Inflammatory macrophage treated with lipopolysaccharide for 4 hours (primary cell): ENCODE measurements at regions not wholly inside any gene's neighbourhood (a gene's known extent, or its start where the extent isn't known, plus 50 kb on each side); places are given as distances from the start of the nearest gene placed in this dataset.

Experiments
- DNase-seq: peaks from one replicate; pipeline ENCODE4 v3.0.0-alpha.2; 2020

- DNase-seq = no peak
Observed at GRCh38 chr2:123085484-123085883, 939.6 kb upstream of the CNTNAP5 start.

DNA sequence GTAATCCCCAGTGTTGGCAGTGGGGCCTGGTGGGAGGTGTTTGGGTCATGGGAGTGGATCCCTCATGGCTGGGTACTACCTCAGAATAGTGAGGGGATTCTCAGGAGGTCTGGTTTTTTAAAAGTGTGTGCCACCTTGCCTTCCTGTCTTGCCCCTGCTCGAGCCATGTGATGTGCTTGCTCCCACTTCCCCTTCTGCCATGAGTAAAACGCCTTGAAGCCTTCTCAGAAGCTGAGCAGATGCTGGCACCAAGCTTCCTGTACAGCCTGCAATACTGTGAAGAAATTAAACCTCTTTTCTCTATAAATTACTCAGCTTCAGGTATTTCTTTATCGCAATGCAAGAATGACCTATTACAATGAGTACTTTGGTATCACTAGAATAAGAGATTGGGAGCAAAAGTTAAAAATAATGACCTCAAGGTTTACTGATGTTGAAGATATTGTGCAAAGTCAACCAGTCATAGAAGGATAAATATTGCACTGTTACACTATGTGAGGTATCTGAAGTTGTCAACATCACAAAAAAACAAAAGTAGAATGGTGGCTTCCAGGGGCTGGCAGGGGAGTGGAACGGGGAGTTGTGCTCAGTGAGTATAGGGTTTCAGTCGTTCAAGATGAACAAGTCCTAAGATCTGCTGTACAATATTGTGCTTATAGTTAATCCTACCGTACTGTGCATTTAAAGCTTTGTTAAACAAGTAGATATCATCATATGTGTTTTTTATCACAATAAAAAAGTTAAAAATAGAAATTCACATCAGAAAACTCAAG is 938.3 kb upstream of the CNTNAP5 start:
- DNase-seq = no peak

- DNase-seq = no peak
Observed at GRCh38 chr2:123091471-123091870, 933.6 kb upstream of the CNTNAP5 start.

GRCh38 chr2:123093199-123093598 is 931.9 kb upstream of the CNTNAP5 start:
- DNase-seq = no peak

GRCh38 chr2:123095219-123095835 is 929.8 kb upstream of the CNTNAP5 start:
- no peak for DNase-seq

DNA sequence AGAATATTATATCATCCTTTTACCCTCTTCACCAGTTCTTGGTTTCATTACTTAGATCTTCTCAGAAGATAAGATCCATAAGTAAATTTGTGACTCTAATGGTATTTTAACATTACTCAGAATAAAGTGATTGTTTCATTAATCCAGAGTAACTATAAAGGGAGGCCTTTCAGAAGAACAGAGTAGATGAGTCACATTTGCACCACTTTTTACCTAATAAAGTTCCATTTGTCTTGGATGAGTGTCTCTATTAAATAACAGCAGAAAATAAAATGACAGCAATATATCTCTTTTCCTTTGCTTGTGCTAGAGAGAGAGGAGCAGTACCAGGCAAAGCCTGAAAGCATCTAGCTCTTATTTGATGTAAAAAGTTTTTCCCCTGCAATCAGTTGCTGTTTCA is 926.5 kb upstream of the CNTNAP5 start:
- DNase-seq = no peak

- DNase-seq = no peak
Observed at GRCh38 chr2:123101434-123101833, 923.7 kb upstream of the CNTNAP5 start.

DNA sequence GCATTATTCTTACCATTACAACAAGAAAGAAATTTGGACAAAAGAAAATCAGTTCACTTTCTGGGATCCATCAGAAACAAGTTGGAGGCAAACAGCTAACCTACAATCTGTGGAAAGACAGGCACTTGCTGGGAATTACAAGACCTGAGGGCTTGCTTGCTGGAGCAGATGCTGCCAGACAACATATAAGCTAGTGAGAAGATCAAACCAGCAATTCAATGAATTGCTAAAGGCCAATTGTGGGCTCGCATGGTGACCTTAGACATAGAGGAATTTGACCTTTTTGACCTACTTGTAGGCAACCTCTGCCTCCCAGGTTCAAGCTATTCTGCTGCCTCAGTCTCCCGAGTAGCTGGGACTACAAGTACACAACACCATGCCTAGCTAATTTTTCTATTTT is 921.2 kb upstream of the CNTNAP5 start:
- DNase-seq = no peak

GRCh38 chr2:123116595-123116994 is 908.5 kb upstream of the CNTNAP5 start:
- DNase-seq = no peak

GRCh38 chr2:123127236-123127635 is 897.9 kb upstream of the CNTNAP5 start:
- DNase-seq = no peak

DNA sequence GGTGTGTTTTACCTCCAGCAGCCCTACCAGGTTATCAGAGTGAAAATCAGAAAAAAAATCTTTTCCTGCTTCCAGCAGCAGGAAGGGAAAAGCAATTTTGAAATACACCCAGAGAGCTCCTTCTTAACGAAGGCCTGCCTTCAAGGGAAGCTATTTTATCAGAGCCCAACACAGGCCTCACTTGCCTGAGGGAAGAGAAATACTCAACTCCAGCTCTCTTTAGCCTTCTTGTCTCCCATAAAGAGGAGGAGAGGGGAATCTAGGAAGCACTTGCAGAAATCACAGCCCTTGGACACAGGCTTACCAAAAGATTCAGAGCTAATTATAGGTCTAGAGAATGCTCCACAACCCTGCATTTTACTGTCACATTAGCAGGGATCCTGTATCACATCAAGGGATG is 896.1 kb upstream of the CNTNAP5 start:
- no peak for DNase-seq

DNA sequence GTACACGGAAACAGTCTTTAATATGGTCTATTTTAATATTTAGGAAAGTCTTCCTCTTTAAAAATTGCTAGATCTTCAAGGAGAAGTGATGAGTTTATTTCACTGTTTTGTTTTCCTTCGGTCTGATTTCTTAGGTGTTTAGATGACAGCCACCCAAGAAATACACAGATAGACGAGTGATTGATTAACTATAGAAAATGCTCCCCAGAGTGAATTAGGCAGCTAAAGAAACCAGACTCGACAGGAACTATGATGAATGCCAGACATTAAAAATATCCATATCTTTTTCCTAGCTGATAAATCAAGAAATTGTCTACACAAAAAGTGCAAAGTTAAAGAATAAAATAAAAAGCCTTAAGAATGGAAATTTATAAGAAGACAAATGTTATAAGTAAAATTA is 888.7 kb upstream of the CNTNAP5 start:
- DNase-seq = no peak

DNA sequence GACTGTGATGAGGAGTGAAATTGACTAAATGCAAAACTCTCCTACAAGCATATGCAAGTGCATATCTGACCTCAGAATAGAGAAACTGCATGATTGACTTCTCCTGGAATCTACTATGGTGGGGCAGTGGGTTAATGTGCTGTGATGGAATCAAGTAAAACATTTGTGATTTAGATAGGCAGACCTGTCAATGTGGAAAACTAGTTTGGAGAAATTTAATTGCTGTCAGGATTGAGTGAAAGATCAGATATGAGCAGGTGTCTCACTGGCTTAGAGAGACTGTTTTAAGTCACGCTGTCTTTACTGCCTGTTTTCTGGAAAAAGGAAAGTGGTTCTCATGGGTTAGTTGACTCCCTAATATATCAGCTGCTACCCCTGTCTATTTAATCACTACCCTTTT is 881.0 kb upstream of the CNTNAP5 start:
- DNase-seq = no peak

- DNase-seq = no peak
Observed at GRCh38 chr2:123153041-123153440, 872.0 kb upstream of the CNTNAP5 start.

GRCh38 chr2:123154195-123154594 is 870.9 kb upstream of the CNTNAP5 start:
- DNase-seq = no peak

DNA sequence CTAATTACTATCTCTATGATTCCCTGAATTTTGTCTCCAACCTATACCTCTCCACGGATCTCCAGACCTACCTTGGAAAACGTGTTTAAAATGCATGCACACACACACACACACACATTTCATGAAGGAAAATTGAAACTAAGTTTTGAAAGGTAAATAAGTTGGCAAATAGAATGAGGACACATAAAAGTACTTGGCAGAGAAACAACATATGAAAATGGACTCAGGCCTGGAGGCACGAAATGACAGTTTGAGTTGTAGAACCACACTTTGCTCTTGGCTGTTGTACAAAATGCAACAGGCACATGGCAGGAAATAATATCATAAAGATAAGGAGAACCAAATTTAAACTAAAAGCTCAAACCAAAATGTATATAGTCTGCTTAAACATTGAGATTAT is 868.1 kb upstream of the CNTNAP5 start:
- no peak for DNase-seq

DNA sequence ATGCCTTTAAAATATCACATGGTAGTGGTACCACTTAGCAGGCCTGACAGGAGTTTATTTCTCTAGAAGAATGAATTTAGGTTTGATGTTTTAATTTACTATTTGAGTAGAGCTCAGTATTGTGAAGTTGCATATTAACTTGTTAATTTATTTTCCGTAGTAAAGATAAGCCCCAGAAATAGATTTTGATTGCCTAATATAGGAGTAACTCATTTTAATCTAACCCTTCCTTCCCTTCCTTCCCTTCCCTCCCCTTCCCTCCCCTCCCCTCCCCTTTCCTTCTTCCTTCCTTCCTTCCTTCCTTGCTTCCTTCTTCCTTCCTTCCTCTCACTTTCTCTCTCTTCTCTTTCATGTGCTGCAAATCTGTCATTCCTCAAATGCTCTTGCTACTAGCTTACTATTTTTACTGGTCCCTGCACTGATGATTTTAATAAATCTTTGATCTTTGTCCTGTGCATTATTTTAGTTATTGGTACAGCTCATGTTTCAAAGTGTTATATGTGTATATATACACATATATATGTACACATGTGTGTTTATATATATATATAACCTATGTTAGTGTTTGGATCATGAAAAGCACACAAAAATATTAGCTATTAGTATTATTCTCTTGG is 862.6 kb upstream of the CNTNAP5 start:
- no peak for DNase-seq

- no peak for DNase-seq
Observed at GRCh38 chr2:123163398-123163797, 861.7 kb upstream of the CNTNAP5 start.

DNA sequence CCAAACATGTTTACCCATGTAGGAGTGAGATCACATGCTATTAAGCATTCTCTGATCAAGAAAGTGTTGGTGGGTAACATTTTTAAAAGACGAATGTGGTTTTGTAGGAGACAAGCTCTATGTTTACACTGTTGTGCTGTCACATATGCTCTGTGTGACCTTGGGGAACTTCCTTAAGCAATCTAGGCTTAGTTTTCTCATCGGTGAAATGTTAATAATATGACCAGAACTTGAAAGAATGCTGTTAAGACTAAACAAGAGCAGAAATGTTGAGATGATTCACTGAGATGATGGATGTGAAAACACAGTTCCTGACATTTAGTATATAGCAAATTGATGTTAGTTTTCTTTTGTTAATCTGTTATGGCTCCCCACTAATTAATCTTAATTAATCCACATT is 860.9 kb upstream of the CNTNAP5 start:
- DNase-seq = no peak

GRCh38 chr2:123165616-123166015 is 859.5 kb upstream of the CNTNAP5 start:
- no peak for DNase-seq

GRCh38 chr2:123179526-123179925 is 845.6 kb upstream of the CNTNAP5 start:
- no peak for DNase-seq

- DNase-seq = no peak
Observed at GRCh38 chr2:123195957-123196356, 829.1 kb upstream of the CNTNAP5 start.

- DNase-seq = no peak
Observed at GRCh38 chr2:123200035-123200434, 825.1 kb upstream of the CNTNAP5 start.

- no peak for DNase-seq
Observed at GRCh38 chr2:123207245-123207644, 817.8 kb upstream of the CNTNAP5 start.
